Urothelium cell line (cell line): ENCODE measurements at regions not wholly inside any gene's neighbourhood (a gene's known extent, or its start where the extent isn't known, plus 50 kb on each side); places are given as distances from the start of the nearest gene placed in this dataset.

ENCODE experiments used
- DNase-seq: peaks from one replicate; pipeline ENCODE4 v3.0.0; 2011; ENCODE audit warnings: low spot score, mixed read lengths
- FAIRE-seq: peaks from 2 replicates; lab custom pipeline; 2011; peaks lifted over from hg19 to GRCh38; lab: Jason Lieb, UNC

DNA sequence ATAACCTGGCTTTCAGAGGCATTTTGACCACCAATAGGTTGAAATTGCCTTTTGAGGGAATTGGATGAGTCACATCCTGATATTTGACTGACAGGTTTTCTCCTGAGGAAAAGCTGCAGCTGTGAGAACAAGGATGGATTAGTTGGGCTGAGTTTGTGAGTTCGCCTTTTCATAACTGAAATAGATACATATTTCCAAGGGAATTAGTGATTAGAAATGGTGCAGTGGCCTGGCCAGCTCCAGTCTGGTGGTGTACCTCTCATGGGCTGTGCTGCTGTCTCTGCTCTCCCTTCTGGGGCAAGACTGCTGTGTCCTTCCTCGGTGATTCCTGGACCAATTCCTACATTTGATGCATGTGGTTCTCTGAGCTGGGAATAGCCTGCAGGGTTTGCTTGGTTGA, 341.3 kb downstream of the TSN start:
- FAIRE-seq (no peak), DNase-seq (no peak)

DNA sequence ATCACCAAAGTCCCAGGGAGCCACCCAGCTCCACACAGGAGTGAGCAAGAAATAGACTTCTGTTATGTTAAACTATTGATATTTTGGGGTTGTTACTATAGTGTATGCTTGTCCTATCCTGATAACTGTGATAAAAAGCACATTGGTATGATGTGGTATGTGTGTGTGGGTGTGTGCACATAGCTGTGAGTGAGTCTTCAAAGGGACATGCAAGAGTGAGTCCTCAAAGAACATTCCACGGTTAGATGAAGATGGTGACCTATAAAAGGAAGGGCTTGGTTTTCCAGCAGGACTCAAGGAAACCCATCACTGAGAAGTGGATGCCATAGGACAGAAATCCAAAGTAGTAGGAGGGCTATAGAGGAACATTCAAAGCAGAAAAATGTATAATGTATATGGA, 342.9 kb downstream of the TSN start:
- DNase-seq = no peak
- FAIRE-seq = peak; percentile 40

DNA sequence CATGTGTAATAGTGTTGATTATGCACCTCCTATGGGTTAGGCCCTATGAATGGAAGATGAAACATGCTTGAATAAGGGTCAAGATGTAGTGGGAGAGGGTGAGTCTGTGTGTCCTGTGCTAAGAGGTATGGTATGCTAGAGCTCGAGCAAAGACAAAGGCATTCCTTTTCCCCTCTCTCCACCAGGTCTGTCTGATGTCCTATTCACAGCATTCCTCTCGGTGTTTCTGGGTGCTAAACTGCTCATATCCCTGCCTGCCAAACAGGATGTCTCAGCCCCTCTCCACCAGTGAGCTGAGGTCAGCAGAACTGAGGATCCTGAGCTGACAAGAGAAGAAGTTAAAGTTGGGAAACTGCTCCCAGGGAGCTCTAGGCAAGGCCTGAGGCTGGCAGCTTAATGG, 344.9 kb downstream of the TSN start:
- FAIRE-seq = no peak
- DNase-seq = peak; percentile 83

- FAIRE-seq (no peak), DNase-seq (no peak)
Observed at GRCh38 chr2:122100756-122101155, 345.3 kb downstream of the TSN start.

GRCh38 chr2:122101319-122101718, 345.9 kb downstream of the TSN start:
- DNase-seq (peak; percentile 36), FAIRE-seq (no peak)

- DNase-seq (no peak), FAIRE-seq (peak; percentile 55)
Observed at GRCh38 chr2:122105171-122105876, 349.9 kb downstream of the TSN start.

- no peak for DNase-seq
- no peak for FAIRE-seq
Observed at GRCh38 chr2:122105877-122106206, 350.4 kb downstream of the TSN start.

- DNase-seq (no peak), FAIRE-seq (no peak)
Observed at GRCh38 chr2:122108186-122108585, 352.7 kb downstream of the TSN start.

DNA sequence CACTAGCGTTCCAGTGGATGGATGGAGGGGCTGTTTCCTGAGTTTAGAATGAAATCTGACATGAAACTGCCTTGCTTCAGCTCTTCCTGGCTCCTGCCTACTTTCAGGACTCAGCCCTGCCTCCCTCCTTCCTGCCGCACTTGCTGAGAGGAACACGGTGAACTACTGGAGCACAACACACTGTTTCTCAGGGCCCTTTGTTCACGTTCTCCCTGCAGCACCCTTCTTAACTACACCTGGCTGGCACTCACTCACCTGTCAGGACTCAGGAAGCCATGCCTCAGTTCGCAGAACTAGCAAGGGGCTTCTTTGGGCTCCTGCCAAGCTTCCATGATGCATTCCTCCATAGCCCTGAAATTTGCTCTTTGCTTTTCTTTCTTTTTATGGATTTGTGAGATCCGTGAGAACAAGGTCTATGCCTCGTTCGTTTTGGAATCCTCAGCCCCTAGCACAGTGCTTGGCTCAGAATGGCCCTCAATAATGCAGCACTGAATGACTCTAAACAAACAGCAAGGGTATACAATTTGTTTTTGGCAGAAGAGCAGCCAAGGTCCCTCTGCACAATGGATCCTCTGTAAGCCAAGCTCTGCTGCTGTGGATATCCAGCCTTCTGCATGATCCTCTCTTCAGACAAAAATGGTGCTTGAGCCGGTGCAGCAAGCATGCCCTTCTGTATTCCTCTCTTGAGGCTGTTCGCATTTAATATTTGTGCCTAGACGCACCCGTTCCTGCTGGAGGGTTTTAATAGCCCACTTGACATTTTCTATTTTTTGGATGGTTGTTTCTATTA, 357.0 kb downstream of the TSN start:
- FAIRE-seq = peak; percentile 20
- no peak for DNase-seq

DNA sequence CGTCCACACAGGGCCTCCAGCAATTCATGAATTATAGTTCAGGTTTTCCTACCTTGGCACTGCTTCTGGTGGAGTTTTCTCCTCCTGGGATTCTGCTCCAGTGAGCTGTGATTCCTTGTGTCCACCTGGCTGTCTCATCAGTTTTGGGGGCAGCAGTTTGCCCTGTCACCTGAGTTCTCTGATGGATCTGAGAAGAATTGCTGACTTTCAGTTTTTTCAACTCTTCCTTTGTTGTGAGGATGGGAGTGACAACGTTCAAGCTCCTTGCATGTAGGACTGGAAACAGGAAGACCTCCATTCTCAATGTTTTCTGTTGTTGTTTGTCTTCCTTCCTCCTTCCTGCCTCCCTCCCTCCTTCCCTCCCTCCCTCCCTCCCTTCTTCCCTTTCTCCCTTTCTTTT, 359.0 kb downstream of the TSN start:
- no peak for DNase-seq
- FAIRE-seq = no peak

DNA sequence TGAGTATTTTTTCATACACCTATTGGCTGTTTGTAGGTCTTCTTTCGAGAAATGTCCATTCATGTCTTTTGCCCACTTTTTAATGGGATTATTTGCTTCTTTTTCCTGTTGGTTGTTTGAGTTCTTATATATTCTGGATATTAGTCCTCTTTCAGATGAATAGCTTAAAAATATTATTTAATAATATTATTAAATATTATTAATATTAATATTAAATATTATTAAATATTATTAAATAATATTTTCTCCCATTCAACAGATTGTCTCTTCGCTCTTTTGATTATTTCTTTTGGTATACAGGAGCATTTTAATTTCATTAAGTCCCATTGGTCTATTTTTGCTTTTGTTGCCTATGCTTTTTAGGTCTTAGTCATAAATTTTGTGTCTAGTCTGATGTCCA, 361.9 kb downstream of the TSN start:
- DNase-seq = no peak
- FAIRE-seq = no peak

DNA sequence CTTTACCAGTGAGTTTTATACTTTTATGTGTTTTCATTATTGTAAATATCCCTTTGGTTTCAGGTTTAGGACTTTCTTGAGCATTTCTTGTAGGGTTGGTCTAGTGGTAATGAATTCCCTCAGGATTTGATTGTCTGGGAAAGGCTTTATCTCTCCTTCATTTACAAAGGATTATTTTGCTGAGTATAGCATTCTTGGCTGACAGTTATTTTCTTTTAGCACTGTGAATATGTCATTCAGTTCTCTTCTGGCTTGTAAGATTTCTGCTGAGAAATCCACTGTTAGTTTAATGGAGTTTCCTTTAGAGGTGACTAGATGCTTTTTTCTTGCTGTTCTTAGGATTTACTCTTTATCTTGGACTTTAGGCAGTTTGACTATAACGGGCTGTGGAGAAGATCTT, 373.9 kb downstream of the TSN start:
- no peak for FAIRE-seq
- DNase-seq = no peak

DNA sequence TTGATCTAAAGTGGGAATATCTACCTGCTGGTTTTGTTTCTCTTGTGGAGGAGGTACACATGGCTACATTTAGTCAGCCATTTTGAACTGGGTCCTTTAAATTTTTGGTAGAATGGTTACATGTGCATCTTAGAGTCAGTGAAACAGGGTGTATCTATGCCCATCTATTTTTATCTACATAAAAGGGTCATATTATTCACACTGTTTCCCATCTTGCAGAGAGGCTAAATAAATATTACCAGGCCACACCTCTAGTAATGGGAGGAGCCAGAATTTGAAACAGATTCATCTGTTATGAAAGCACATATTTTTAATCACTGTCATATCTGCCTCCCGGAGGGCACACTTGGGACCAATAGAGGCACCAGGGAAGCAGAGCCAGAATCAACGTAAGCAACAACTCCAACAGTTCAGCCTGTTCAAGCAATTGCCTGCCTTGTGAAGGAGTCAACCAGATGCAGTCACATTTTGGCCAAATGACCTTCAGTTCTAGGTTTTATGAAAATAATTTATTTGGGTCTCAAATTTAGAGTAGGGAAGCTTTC, 376.8 kb downstream of the TSN start:
- FAIRE-seq (no peak), DNase-seq (no peak)

- DNase-seq (no peak), FAIRE-seq (no peak)
Observed at GRCh38 chr2:122135021-122135937, 379.8 kb downstream of the TSN start.

DNA sequence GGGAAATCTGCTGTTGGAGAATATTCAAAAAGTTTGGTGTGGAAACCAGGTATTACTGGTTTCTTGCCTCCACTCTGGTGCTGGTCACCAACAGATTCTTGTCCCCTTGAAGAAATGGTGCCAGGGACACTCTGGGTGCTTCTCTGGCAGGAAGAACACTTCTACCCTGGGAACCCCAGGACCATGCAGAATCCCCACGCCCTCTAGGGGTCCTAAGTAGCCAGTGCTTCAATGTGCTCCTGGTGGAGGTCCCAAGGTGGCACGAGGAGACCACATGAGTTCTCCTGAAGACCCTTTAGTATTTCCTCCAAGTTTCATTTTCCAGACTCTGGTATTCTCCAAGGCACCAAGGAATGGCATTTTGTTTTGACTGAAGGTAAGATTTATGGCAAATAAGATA, 380.6 kb downstream of the TSN start:
- DNase-seq (peak; percentile 35), FAIRE-seq (no peak)

GRCh38 chr2:122138561-122138960, 383.1 kb downstream of the TSN start:
- no peak for FAIRE-seq
- DNase-seq = no peak

DNA sequence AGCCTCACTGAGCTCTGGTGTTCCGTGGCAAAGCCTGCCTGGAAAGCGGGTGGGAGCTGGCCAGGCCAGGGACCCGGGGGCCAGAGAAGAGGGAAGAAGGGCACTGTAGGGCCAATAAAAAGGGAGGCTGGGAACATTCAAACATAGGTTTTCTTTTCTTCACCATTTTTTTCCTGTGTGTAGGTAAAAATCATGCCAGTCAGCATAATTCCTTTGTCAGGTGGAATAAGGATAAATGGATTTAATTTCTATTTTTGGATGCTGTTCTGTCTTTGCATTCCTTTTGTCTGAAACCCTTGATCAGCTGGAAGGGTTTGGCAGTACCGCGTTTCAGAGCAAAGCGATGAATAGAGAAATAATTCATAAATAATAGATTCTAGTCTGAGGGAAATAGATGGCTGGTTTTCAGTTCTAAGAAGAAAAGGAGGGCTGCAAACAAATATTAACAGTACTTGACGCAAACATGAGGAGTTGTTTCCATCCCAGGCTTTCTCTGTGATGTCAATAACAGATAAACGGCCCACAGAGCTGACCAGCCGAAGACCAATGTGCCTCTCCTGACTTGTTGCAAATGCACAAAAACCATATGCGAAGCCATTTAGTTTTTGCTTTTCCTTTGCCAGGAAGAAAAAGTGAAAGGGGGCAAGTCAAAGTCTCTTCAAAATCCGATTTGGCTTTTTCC, 384.4 kb downstream of the TSN start:
- DNase-seq (no peak), FAIRE-seq (no peak)

- no peak for DNase-seq
- FAIRE-seq = no peak
Observed at GRCh38 chr2:122144884-122145283, 389.4 kb downstream of the TSN start.

DNA sequence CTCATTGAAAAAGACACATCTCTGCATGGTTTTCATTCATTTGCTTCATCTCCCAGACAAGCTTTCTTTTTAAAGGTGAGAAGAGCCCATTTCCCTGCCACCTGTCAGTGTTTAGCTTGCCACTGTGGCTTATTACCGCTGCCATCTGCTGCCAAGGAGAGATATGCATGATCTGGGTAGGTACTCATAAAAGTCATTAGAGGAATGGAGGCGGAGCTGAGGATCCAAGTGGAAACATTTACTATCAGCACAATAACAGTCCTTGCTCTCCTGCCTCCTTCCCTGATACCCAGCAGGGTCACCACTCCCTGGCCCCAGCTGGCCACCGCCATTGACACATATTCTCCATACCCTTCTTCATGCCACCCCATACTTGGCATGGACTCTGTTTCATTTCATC, 390.4 kb downstream of the TSN start:
- no peak for DNase-seq
- FAIRE-seq = peak; percentile 23

DNA sequence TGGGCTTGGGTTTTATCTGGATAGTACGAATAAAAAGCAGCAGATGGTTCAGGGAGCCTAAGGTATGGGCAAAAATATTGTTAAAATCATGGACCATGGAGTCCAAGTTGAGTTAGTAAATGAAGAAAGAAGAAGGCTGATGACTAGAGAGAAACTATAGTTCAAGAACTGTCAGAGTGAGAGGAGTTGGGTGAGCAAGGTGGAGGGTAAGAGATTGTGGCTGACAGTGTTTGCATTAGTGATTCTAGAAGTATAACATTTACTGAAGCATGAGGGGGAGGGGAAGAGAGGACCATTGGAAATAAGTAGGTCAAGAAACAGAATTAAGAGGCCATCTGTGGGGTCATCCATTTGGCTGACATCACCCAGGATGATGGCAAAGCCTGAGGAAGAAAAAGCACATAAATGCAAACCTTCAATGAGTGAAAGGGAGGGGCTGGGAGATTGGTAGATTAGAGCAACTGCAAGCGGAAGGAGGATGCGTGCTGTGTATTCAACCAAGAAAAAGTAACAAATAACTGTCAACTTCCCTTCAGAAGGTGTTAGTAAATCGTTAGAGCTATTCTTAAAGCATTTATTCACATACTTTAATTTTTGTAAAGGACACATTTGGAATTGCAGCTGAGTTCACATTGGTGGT, 392.8 kb downstream of the TSN start:
- DNase-seq = no peak
- FAIRE-seq = no peak
